ENCODE measurements at regions not wholly inside any gene's neighbourhood (a gene's known extent, or its start where the extent isn't known, plus 50 kb on each side); places are given as distances from the start of the nearest gene placed in this dataset.

GRCh38 chr13:21853779-21854178, 182.9 kb downstream of the FGF9 start:
- Histone ChIP-seq H2BK5ac (ENCODE audit: low read depth, low read length, poor library complexity, severe bottlenecking) (no peak overlapping the region), H3K9me3 (ENCODE audit: control insufficient read depth, insufficient read depth, low read length) (no peaks in the 10 kb centered on the region), H4K8ac (ENCODE audit: low read depth in 2 of 2, low read length in 2 of 2) (no peak overlapping the region), H2BK120ac (ENCODE audit: low read depth, low read length) (no peak overlapping the region), H3K14ac (replicated peaks; ENCODE audit: low read depth, low read length) (no peak overlapping the region), H2AK9ac (replicated peaks; ENCODE audit: low read depth, low read length, poor library complexity) (no peak overlapping the region), H3K27ac (ENCODE audit: insufficient read depth, low read length) (no peak overlapping the region), H4K20me1 (ENCODE audit: insufficient read depth, low read length) (no peaks in the 10 kb centered on the region), H3K4me1 (ENCODE audit: control insufficient read depth, insufficient read depth, low read length) (peaks cover 2% of the 10 kb centered on the region), H3K79me1 (ENCODE audit: low read depth in 1 of 2, low read length in 2 of 2) (no peaks in the 10 kb centered on the region), H3K4ac (ENCODE audit: low read depth, low read length) (no peak overlapping the region), H3K4me3 (ENCODE audit: insufficient read depth, low read depth, low read length) (no peak overlapping the region), H2BK20ac (ENCODE audit: low read depth, low read length) (no peak overlapping the region), H3K27me3 (ENCODE audit: control insufficient read depth, insufficient read depth, low read length) (no peaks in the 10 kb centered on the region), H3K56ac (ENCODE audit: extremely low read depth, insufficient read depth, low read length) (no peak overlapping the region), H2AFZ (replicated peaks; ENCODE audit: low read length, poor library complexity) (no peak overlapping the region), H3K4me2 (ENCODE audit: low read depth, low read length) (no peak overlapping the region), H3K9ac (ENCODE audit: low read depth, low read length) (no peak overlapping the region), H4K5ac (ENCODE audit: low read depth, low read length) (no peak overlapping the region), H3K9me1 (ENCODE audit: insufficient read depth, low read length) (0 out of 2 replicates have a peak, but pooled peaks cover 3% of the 10 kb centered on the region), H2BK15ac (ENCODE audit: low read depth, low read length) (no peak overlapping the region), H3K36me3 (ENCODE audit: control insufficient read depth, insufficient read depth, low read length) (no peaks in the 10 kb centered on the region), H2AK5ac (ENCODE audit: low read depth, low read length) (no peak overlapping the region), H3K18ac (ENCODE audit: low read depth, low read length) (no peak overlapping the region), H3K23ac (ENCODE audit: low read depth, low read length) (no peak overlapping the region), H4K91ac (ENCODE audit: insufficient read depth, low read depth, low read length) (no peak overlapping the region)
- DNase-seq (no peak), ATAC-seq (ENCODE audit: low read depth) (no peak)
- dilution Hi-C loops (cut with HindIII; ENCODE audit: low sequenced_read_pairs, unreplicated experiment) = no loop called here
- POLR2A ChIA-PET (ENCODE audit: unreplicated experiment) = no interaction called here
- intact Hi-C loops (cut with micrococcal nuclease) = no loop called here
- CTCF ChIA-PET = interaction anchor here (0.5 kb wide), 1 partner anchor 355 kb away, joined by 3 read pairs; no protein-coding TSS in a partner anchor
- BruUV-seq (replicated peaks) = no TSS peak
- in situ Hi-C loops (cut with MboI; ENCODE audit: low sequenced_read_pairs) = no loop called here
- WGBS, 2 experiments (ENCODE audit: extremely low coverage in 2 of 2, insufficient read length in 1 of 2) = no CpG with 5 or more reads among the region's 1 CpG
- TF ChIP-seq MAZ (IDR thresholded peaks at IDR 0.05; ENCODE audit: borderline replicate concordance, low read depth, low read length) = no peak
- TF ChIP-seq CEBPB (IDR thresholded peaks at IDR 0.05; ENCODE audit: low read depth, low read length) = no peak
- TF ChIP-seq MXI1 (IDR thresholded peaks at IDR 0.05; ENCODE audit: borderline replicate concordance, low read depth, low read length) = no peak
- peak; percentile 62 for TF ChIP-seq MAFK (IDR thresholded peaks at IDR 0.05; ENCODE audit: low read depth, low read length)
- TF ChIP-seq BHLHE40 (IDR thresholded peaks at IDR 0.05; ENCODE audit: low read depth, low read length) = no peak
- no peak for TF ChIP-seq SMC3 (IDR thresholded peaks at IDR 0.05; ENCODE audit: low read depth, low read length)
